Effector memory CD4-positive, alpha-beta T cell (primary cell): ENCODE measurements at regions not wholly inside any gene's neighbourhood (a gene's known extent, or its start where the extent isn't known, plus 50 kb on each side); places are given as distances from the start of the nearest gene placed in this dataset.

Experiments used
- DNase-seq, 3 donors: peaks; one replicate each; pipeline ENCODE4 v3.0.0-alpha.2; 2020
- H3K27ac ChIP-seq: 2 replicates; pipeline ENCODE4 v1.7.0; 2013; ENCODE audit warnings: mild to moderate bottlenecking, low read length, moderate library complexity; ENCODE audit not compliant: insufficient read depth, poor library complexity, severe bottlenecking
- H3K27me3 ChIP-seq: replicated peaks from 2 replicates; pipeline ENCODE4 v1.7.0; 2013; ENCODE audit warnings: mild to moderate bottlenecking, low read length; ENCODE audit not compliant: insufficient read depth, control insufficient read depth, poor library complexity, severe bottlenecking
- H3K36me3 ChIP-seq: 2 replicates; pipeline ENCODE4 v1.7.0; 2013; ENCODE audit warnings: mild to moderate bottlenecking, low read length, moderate library complexity; ENCODE audit not compliant: control insufficient read depth, insufficient read depth
- H3K4me1 ChIP-seq: 2 replicates; pipeline ENCODE4 v1.7.0; 2013; ENCODE audit warnings: low read length, mild to moderate bottlenecking; ENCODE audit not compliant: control insufficient read depth, insufficient read depth, poor library complexity, severe bottlenecking
- H3K4me3 ChIP-seq: 2 replicates; pipeline ENCODE4 v1.7.0; 2013; ENCODE audit warnings: low read length, low read depth, mild to moderate bottlenecking; ENCODE audit not compliant: insufficient read depth, poor library complexity, severe bottlenecking
- H3K9me3 ChIP-seq: 2 replicates; pipeline ENCODE4 v1.7.0; 2013; ENCODE audit warnings: mild to moderate bottlenecking, low read length, moderate library complexity; ENCODE audit not compliant: control insufficient read depth

GRCh38 chr5:130985776-130986175 lies 179.3 kb downstream of the HINT1 start:
- no peaks in the 10 kb centered on the region for H3K4me1 ChIP-seq
- DNase-seq, result no peak
- no peaks in the 10 kb centered on the region for H3K36me3 ChIP-seq
- no peak overlapping the region for H3K4me3 ChIP-seq
- H3K27me3 ChIP-seq, result no peaks in the 10 kb centered on the region
- no peaks in the 10 kb centered on the region for H3K9me3 ChIP-seq
- H3K27ac ChIP-seq, result no peak overlapping the region

GRCh38 chr5:130981663-130982062 lies 183.4 kb downstream of the HINT1 start:
- Histone ChIP-seq H3K9me3 (no peaks in the 10 kb centered on the region), H3K4me3 (no peak overlapping the region), H3K4me1 (no peaks in the 10 kb centered on the region), H3K36me3 (no peaks in the 10 kb centered on the region), H3K27ac (no peak overlapping the region), H3K27me3 (no peaks in the 10 kb centered on the region)
- no peak for DNase-seq

GRCh38 chr5:130978475-130978874 lies 186.6 kb downstream of the HINT1 start:
- no peak overlapping the region for H3K4me3 ChIP-seq
- no peak for DNase-seq
- no peaks in the 10 kb centered on the region for H3K36me3 ChIP-seq
- H3K27ac ChIP-seq, result no peak overlapping the region
- H3K9me3 ChIP-seq, result no peaks in the 10 kb centered on the region
- H3K4me1 ChIP-seq, result no peaks in the 10 kb centered on the region
- no peaks in the 10 kb centered on the region for H3K27me3 ChIP-seq

- no peak overlapping the region for H3K27ac ChIP-seq
- DNase-seq, result no peak
These were observed 188.6 kb downstream of the HINT1 start for GRCh38 chr5:130976493-130976892.

GRCh38 chr5:130975847-130976246 lies 189.2 kb downstream of the HINT1 start:
- H3K9me3 ChIP-seq, result no peaks in the 10 kb centered on the region
- H3K4me1 ChIP-seq, result no peaks in the 10 kb centered on the region
- no peak for DNase-seq
- no peaks in the 10 kb centered on the region for H3K27me3 ChIP-seq
- H3K27ac ChIP-seq, result no peak overlapping the region
- no peaks in the 10 kb centered on the region for H3K36me3 ChIP-seq
- no peak overlapping the region for H3K4me3 ChIP-seq

More at GRCh38 chr5:130976493-130976892, 188.6 kb downstream of the HINT1 start:
- Histone ChIP-seq H3K4me3 (no peak overlapping the region), H3K4me1 (no peaks in the 10 kb centered on the region), H3K36me3 (no peaks in the 10 kb centered on the region), H3K9me3 (no peaks in the 10 kb centered on the region), H3K27me3 (no peaks in the 10 kb centered on the region)

- Histone ChIP-seq H3K36me3 (no peaks in the 10 kb centered on the region), H3K4me1 (no peaks in the 10 kb centered on the region), H3K27me3 (no peaks in the 10 kb centered on the region), H3K9me3 (no peaks in the 10 kb centered on the region), H3K4me3 (no peak overlapping the region), H3K27ac (no peak overlapping the region)
- no peak for DNase-seq
These were observed 189.8 kb downstream of the HINT1 start for GRCh38 chr5:130975299-130975698.

- H3K36me3 ChIP-seq, result no peaks in the 10 kb centered on the region
- no peak overlapping the region for H3K4me3 ChIP-seq
- DNase-seq, result no peak
- H3K27ac ChIP-seq, result no peak overlapping the region
- no peaks in the 10 kb centered on the region for H3K27me3 ChIP-seq
- H3K9me3 ChIP-seq, result no peaks in the 10 kb centered on the region
- H3K4me1 ChIP-seq, result no peaks in the 10 kb centered on the region
These were observed 190.9 kb downstream of the HINT1 start for GRCh38 chr5:130974021-130974683.

- Histone ChIP-seq H3K27me3 (no peaks in the 10 kb centered on the region), H3K4me1 (no peaks in the 10 kb centered on the region), H3K9me3 (no peaks in the 10 kb centered on the region), H3K27ac (no peak overlapping the region), H3K36me3 (no peaks in the 10 kb centered on the region), H3K4me3 (no peak overlapping the region)
- no peak for DNase-seq
These were observed 198.0 kb downstream of the HINT1 start for GRCh38 chr5:130966990-130967525.

GRCh38 chr5:130965920-130966319 lies 199.1 kb downstream of the HINT1 start:
- Histone ChIP-seq H3K27me3 (no peaks in the 10 kb centered on the region), H3K27ac (no peak overlapping the region)
- DNase-seq, result no peak

GRCh38 chr5:130965360-130965759 lies 199.7 kb downstream of the HINT1 start:
- no peaks in the 10 kb centered on the region for H3K4me1 ChIP-seq
- no peaks in the 10 kb centered on the region for H3K27me3 ChIP-seq
- no peaks in the 10 kb centered on the region for H3K36me3 ChIP-seq
- H3K9me3 ChIP-seq, result no peaks in the 10 kb centered on the region
- no peak overlapping the region for H3K27ac ChIP-seq
- no peak for DNase-seq
- H3K4me3 ChIP-seq, result no peak overlapping the region

More at GRCh38 chr5:130965920-130966319, 199.1 kb downstream of the HINT1 start:
- H3K4me3 ChIP-seq, result no peak overlapping the region
- H3K4me1 ChIP-seq, result no peaks in the 10 kb centered on the region
- no peaks in the 10 kb centered on the region for H3K36me3 ChIP-seq
- no peaks in the 10 kb centered on the region for H3K9me3 ChIP-seq
